HG03457 (cell line): ENCODE measurements at regions not wholly inside any gene's neighbourhood (a gene's known extent, or its start where the extent isn't known, plus 50 kb on each side); places are given as distances from the start of the nearest gene placed in this dataset.

ENCODE experiments used
- ATAC-seq: cut with Tn5 transposase; IDR thresholded peaks from one replicate; pipeline ENCODE4 v1.9.1; 2021; ENCODE audit warnings: moderate number of reproducible peaks; ENCODE audit not compliant: unreplicated experiment

GRCh38 chr1:208576425-208576824, 332.2 kb upstream of the PLXNA2 start:
- no peak for ATAC-seq

- no peak for ATAC-seq
Measured at GRCh38 chr1:208577381-208577905, 333.3 kb upstream of the PLXNA2 start.

- ATAC-seq: no peak
Measured at GRCh38 chr1:208581209-208581608, 337.0 kb upstream of the PLXNA2 start.

GRCh38 chr1:208581667-208582066, 337.5 kb upstream of the PLXNA2 start:
- no peak for ATAC-seq

- no peak for ATAC-seq
Measured at GRCh38 chr1:208584167-208584755, 340.1 kb upstream of the PLXNA2 start.

- peak; percentile 97 for ATAC-seq
Measured at GRCh38 chr1:208587110-208587509, 342.9 kb upstream of the PLXNA2 start.

GRCh38 chr1:208593306-208594006, 349.3 kb upstream of the PLXNA2 start:
- no peak for ATAC-seq

GRCh38 chr1:208595236-208595635, 351.1 kb upstream of the PLXNA2 start:
- ATAC-seq: no peak

- ATAC-seq: no peak
Measured at GRCh38 chr1:208595745-208596144, 351.6 kb upstream of the PLXNA2 start.

- no peak for ATAC-seq
Measured at GRCh38 chr1:208597571-208597970, 353.4 kb upstream of the PLXNA2 start.

- no peak for ATAC-seq
Measured at GRCh38 chr1:208598021-208598420, 353.8 kb upstream of the PLXNA2 start.

- ATAC-seq: no peak
Measured at GRCh38 chr1:208599063-208599462, 354.9 kb upstream of the PLXNA2 start.

GRCh38 chr1:208600456-208601190, 356.4 kb upstream of the PLXNA2 start:
- ATAC-seq: no peak

GRCh38 chr1:208601561-208601960, 357.4 kb upstream of the PLXNA2 start:
- no peak for ATAC-seq

- ATAC-seq: no peak
Measured at GRCh38 chr1:208603721-208604120, 359.5 kb upstream of the PLXNA2 start.

GRCh38 chr1:208604295-208604694, 360.1 kb upstream of the PLXNA2 start:
- ATAC-seq: peak; percentile 90

GRCh38 chr1:208606959-208607358, 362.8 kb upstream of the PLXNA2 start:
- no peak for ATAC-seq

GRCh38 chr1:208607616-208608015, 363.4 kb upstream of the PLXNA2 start:
- no peak for ATAC-seq

- no peak for ATAC-seq
Measured at GRCh38 chr1:208614610-208615009, 370.4 kb upstream of the PLXNA2 start.

GRCh38 chr1:208615371-208615770, 371.2 kb upstream of the PLXNA2 start:
- no peak for ATAC-seq

- ATAC-seq: no peak
Measured at GRCh38 chr1:208616776-208617175, 372.6 kb upstream of the PLXNA2 start.
